HG02973 (cell line): ENCODE measurements at regions not wholly inside any gene's neighbourhood (a gene's known extent, or its start where the extent isn't known, plus 50 kb on each side); places are given as distances from the start of the nearest gene placed in this dataset.

Experiments used
- ATAC-seq: cut with Tn5 transposase; IDR thresholded peaks from one replicate; pipeline ENCODE4 v1.9.1; 2021; ENCODE audit warnings: moderate library complexity; ENCODE audit not compliant: unreplicated experiment

DNA sequence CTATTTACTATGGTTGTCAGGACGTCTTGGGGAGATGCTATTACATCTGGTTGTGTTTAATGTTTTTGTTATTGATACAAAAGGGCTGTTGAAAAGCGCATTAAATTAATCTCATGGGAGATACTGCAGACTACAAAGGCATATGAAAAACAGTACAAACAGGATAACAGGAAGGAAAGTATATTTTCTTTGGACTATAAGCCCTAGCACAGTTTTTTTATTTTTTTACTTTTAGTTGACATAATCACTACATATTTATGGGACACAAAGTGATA, 341.3 kb downstream of the ARL4A start:
- ATAC-seq, result no peak

DNA sequence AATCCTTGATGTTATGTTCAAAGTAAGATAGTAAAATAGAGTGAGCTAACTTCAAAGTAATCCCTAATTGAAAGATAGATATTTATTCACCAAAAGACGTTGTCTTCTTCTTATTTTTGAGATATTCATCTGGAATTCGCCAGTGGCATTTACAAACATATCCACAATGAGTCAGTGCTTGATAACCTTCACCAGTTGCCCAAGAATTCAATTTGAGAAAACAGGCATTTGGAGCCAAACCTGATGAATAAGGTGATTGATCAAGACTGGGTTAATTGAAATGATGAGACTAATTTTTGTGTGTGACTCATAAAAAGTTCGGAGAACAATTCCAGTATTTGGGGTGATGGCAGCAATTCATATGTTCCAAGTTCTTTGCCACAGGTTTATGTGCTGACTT, 344.0 kb downstream of the ARL4A start:
- ATAC-seq, result no peak

DNA sequence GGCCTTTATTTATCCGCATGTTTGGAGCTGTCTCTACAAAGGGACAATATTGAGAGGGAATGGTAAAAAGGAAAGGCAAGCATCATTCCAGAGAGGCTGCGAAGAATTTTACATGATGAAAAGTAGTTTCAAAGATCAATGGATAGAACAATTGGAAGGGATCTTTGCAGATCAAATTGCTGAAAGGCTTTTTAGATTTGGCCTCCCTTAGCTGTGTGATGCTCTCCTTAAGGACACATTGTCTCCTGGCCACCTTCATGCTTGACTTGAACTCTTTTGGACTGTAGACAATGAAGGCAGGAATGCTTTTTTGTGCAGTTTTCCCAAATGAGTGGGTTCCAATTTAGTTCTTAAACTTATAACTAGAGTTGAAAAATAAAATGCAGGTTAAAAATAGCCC, 344.7 kb downstream of the ARL4A start:
- ATAC-seq, result no peak

DNA sequence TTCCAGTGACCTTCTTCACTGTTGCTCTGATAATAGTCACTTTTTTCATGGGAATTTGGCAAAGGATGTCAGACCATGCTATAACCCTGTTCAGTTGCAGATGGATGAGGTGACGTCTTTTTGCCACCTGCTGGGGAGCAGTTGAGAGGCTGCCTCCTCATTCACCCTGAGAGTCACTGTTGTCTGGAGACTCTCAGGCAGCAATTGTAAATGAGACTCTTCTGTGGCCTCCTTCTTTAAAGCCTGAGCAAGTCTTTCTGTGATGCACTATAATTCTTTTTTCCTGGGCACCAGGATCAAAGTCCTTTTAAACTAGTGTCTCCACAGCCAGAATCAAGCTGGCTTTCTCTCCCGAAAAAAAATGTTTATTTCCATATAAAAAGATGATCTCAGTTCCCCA, 345.1 kb downstream of the ARL4A start:
- no peak for ATAC-seq

DNA sequence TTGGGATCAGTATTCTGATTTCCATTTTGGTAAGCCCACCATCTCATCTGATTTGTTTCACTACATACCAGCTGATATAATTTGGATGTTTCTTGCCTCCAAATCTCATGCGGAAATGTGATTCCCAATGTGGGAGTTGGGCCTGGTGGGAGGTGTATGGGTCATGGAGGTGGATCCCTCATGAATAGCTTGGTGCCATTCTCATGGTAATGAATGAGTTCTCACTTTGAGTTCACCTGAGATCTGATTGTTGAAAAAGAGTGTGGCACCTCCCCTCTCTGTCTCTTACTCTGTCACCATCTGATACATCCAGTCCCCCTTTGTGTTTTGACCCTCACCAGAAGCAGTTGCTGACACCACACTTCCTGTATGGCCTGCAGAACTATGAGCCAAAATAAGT, 347.3 kb downstream of the ARL4A start:
- no peak for ATAC-seq

DNA sequence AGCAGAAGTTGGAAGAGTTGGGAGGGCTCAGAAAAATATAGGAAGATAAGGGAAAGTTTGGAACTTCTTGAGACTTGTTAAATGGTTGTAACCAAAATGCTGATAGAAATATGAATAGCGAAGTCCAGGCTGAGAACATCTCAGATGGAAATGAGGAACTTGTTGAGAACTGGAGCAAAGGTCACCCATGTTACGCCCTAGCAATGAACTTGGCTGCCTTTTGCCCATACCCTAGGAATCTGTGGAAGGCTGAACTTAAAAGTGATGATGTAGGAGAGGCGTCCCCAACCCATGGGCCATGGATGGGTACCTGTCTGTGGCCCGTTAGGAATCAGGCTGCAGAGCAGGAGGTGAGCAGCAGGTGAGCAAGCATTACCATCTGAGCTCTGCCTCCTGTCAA, 347.8 kb downstream of the ARL4A start:
- ATAC-seq, result no peak

DNA sequence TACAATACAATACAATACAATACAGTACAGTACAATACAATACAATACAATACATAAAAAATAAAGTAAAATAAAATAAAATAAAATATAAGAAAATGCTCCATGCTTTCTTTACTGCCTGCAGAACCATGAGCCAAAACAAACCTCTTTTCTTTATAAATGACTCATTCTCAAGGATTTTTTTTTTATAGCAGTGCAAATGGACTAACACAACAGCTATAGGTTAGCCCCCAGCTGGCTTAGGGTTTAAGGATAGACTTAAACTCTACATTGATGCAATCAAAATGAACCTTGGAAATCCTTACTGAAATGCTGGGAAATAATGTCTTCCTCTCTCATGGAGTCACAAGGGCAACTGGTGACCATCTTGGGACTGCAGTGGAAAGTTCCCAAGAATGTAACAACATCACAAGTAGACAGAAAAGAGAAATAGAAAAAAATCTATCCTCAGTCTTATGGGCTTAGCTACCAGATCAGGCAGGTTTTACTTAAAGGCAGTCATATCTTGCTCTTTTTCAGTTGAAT, 348.9 kb downstream of the ARL4A start:
- ATAC-seq, result no peak

DNA sequence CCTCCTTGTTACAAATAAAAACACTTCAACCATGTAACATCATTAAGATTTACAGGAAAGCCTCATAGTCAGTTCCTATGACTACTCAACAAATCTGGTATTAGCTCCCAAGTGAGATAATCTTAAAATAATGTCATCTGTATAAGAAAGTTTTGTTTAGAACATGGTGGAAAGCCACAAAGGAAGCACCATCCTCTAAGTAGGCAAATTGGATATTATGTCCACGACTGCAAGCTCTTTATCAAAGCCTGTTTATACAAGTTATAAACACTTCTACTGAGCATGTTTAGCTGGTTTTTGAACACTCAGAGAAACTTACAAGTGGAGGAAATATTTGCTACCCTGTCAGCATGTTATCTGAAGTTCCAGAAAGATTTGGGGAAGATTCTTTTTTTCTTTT, 349.8 kb downstream of the ARL4A start:
- no peak for ATAC-seq

DNA sequence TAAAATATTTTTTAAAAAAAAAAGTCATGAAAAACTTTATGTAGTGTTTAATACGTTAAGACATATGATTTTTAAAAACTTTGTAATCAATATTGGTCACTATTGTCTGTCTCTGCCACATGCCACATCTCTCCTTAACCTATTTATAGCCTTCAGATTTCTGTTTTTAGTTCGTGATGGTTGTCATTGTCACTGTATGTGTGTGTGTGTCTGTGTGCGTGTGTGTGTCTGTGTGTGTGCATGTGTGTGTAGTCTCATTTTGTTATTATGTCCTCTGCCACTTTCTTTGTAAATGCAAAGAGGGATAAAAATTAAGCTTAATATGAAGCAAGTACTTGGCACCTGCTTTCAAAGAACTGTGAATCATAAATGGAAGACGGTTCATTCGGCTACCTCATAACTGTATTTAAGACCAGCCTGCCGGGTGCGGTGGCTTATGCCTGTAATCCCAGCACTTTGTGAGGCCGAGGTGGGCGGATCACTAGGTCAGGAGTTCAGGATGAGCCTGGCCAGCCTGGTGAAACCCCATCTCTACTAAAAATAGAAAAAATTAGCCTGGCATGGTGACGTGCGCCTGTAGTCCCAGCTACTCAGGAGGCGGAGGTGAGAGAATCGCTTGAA, 354.0 kb downstream of the ARL4A start:
- no peak for ATAC-seq

DNA sequence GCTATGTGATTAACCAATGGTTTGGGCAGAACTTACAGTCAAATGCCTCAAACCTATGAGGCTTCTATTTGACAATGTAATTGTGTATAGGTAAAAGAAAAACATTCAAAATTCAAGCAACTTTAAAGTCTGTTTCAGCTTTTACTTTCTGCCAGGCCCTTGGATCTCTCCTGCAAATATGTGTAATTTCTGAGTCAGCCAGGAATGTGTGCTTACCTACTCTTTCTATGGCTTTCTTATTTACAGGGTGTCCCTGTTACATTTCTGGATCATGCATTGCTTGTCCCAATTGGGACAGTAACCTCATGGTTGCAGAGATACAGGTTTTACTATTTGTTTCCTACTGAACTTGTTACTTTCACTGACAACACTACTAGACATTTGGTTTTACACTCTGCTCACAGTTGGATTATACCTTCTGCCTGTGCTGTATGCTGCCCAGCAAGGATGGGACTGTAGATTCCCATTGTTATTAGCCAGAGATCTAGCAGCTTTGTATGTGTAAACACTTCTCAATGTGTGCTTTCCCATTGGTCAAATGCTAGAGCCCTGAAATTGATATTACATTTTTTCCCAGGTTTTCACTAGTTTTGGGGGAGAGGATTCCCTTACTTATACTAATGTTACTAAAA, 355.3 kb downstream of the ARL4A start:
- no peak for ATAC-seq

DNA sequence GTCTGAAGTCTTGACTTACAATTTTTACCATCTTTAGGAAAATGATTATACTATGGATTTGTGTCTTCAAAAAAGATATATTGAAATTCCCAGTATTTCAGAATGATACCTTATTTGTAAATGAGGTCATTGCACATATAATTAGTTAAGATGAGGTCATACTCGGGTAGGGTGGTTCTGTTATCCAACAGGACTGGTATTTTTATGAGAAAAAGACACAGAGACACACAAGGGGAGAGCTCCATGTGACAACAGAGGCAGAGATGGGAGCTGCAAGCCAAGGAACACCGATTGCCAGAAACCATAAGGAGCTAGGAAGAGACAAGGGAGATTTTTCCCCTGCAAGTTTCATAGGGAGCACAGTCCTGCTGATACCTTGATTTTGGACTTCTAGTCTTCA, 356.9 kb downstream of the ARL4A start:
- ATAC-seq, result no peak

DNA sequence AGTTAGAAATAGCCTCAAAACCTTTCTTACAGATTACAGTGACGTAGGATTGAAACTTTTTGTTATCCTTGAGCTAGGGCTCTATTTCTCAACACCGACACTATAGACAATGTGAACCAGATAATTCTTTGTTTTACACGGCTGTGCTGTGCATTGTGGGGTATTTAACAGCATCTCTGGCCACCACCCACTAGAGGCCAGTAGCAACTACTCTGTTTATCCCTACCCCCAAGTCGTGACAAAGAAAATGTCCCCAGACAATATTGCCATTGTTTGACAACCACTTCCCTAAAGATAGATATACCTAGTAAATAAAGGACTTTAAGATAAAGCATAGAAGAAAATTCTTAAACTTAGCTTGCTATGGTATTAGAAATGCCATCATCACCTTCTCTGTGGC, 359.6 kb downstream of the ARL4A start:
- no peak for ATAC-seq

DNA sequence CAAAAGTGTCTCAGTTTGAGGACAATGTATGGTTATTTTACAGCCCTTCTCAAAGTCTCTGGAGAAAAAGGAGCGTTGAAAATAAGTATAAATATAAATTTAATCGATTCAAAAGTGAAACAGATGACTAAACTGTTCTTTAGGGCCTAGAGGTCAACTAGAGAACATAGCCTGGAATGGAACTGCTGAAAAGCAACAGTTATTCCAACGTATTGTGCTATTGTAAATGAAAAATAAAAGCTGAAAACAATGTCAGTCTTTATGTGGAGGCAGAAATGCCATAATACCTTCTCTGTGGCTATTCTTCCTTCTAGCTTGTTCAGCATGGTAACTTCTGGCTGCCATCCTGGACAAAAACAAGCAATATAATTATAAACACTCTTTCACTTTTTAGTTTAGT, 362.5 kb downstream of the ARL4A start:
- ATAC-seq, result no peak

DNA sequence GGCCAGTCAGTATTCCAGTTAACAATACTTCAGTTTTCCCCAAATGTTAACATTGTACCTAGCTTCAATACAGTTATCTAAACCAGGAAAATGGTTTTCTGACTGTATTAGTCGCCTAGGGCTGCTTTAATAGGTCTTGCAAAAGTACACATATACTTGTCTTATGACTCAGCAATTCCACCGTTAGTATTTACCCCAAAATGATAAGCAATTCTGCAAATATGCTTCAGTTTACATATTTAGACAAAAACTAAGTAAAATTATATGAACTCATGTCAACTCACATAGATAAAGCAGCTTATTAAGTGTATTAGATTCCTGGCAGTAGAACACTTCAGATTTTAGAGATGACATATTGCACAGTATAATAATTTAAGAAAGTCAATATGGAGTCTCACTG, 363.3 kb downstream of the ARL4A start:
- no peak for ATAC-seq

DNA sequence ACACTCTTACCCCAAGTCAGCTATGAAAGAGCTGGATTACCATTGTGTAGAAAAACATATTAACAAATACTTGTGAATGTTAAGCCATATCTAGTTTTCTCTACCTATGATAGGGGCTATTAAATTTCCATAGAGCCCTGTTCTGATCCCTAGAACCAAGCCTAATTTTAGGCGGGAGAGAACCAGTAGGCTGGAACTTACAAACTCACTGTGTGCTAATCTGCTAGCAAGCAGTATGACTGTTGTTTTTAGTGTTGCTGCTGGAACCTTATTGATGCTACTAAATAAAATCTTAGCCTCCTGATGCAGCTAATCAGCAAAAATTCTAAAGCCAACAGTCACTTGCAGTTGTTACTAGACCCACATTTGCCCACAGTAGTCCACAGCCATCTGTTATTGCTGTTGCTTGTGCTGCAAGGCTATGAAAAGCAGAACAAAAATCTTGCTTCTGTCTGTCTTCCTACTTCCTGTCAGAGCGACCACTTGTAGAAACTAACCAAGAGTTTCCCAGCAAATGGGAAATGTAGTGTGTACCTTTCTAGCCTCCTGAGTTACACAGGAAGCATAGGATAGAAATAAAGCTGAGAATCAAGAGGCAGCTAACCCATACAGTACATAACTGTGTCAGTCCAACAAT, 368.4 kb downstream of the ARL4A start:
- no peak for ATAC-seq

DNA sequence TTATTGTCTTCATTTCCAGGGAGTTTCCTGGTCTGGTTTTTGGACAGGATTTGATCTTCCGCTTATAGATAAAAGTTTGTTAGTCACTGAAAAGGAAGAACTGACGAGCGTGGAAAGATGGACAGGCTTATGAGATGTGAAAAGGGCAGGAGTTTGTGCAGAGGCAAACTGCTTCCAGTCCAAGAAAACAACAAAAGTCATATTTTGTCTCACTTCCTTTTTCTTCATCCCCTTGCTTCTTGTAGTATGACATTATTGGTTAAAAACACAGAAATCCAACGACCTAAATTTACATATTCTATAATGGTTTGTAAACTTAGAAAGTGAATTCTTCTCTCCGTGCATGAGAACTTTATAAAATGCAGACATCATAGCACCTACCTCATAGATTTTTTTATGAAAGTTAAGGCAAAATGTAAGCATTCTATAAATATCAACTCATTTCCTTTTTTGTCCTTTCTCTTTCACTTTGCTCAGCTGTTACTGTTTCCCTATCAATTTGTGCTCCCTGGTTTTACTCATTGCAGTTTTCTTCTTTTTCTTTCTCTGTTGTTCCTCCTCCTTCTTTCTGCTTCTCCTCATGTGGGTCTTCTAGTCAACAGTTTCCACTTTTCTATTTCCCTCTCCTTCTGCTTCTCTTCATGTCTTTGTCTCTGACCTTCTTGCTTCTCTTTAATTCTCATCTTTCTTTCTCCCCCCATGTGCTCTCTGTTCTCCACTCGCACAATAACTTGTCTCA, 370.2 kb downstream of the ARL4A start:
- ATAC-seq, result peak; percentile 98

DNA sequence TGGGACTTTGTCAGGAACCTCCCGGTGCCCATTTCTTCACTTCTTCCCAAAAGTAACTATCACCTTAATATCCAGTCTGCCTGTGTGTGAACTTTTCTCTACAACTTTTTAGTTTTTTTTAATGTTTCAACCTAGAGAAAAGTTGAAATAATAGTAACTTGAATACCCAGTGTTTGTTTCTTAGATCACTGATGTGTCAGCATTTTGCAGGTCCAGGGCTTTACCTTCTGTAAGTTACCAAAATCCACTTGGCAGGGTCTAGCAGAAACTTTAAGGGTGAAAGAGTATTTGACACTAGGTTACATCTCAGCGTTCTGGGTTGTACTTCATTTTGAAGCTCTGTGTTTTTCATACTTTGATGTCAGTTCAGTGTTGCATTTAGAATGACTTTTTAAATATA, 372.7 kb downstream of the ARL4A start:
- no peak for ATAC-seq

DNA sequence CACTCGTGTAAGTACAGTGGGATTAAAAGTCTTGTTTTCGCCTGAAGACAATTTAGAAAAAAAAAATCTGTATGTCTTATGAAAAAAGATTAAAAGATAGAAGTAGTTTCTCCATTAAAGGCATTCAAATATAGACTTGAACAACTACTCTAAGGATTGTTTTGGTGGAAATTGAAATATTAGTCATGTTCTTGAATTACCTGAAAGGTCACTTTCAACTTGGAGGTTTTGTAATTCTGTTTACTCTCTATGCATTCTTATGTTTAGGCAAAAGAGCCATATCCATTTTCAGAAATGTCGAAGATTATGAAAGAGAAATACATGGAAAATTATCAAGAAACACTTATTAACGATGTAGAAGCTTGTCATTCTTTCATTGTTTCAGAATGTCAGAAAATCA, 373.7 kb downstream of the ARL4A start:
- no peak for ATAC-seq

DNA sequence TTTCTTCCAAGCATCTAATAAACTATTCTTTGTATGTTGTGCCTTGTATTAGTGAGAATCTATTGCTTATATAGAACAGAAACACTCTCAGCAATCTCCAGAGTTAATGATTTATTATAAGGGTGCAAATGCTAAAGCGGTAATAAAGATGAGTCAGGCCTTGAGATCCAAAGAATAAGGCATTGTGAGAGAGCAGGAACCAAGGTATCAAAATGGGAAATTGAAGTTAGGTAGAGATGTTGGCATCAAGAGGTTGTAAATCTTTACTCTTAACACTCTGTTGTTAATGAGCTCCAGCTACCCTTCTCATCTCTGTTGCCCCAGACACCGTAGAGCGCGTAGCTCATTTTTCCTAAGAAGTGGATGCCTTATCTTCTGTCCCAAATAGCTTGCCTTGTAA, 375.2 kb downstream of the ARL4A start:
- no peak for ATAC-seq

DNA sequence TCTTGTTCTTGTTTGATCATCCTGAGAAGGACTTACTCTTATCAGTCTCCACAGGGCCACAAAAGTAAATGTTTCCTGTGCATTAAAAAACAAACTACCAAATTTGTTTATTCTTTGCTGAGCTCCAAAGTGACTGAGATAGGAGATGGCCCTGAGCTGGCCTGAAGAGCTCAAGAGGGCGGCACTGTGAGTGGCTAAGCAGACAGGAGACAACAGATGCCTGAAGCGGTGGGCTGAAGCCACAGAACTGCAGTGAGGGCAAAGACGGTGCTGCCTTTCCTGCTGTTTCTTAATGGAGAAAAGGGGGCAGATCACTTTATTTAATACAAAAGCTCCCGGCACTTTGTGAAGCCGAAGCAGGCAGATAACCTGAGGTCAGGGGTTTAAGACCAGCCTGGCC, 379.6 kb downstream of the ARL4A start:
- no peak for ATAC-seq

DNA sequence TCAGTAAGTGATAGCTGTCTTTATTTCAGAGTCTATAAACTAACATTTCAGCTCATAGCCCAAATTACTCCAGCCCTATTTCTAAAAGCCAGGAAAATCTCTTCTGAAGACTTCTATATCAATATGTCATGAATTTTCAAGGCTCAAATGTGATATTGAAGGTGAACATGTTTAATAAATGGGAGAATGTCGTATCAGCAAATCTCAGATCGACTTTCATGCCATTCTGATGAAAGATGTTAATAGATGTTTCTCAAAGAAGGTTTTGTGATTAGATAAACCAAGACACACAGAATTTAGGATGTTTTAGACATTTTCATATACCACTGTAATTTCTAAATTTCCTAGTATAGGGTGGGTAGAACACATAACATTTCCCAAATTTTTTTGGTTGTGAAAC, 380.6 kb downstream of the ARL4A start:
- no peak for ATAC-seq

DNA sequence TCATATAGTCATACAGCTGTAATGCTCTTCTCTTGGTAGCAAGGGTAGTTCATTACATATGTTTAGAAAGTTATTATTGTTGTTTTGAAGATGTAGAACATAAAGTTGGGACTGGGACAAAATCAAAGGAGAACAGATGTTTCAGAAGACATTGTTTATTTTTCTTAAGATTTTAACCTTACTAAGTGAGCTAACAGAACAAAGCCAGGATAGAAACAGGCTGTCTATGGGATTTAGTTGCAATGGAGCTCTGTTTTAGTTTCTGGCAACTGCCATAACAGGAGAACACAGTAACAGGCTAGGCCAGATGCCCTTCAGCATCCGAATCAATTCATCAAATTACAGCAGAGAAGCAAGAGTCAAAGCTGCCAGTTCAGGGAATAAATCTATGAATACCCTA, 382.4 kb downstream of the ARL4A start:
- no peak for ATAC-seq
